Lower leg skin (tissue), 4 donors: ENCODE measurements at regions not wholly inside any gene's neighbourhood (a gene's known extent, or its start where the extent isn't known, plus 50 kb on each side); places are given as distances from the start of the nearest gene placed in this dataset.

Experiments
- DNase-seq, 2 donors: peaks; one replicate each; pipeline ENCODE4 v3.0.0-alpha.2; 2019; ENCODE audit warnings: low spot score in 2 of 2
- H3K4me3 ChIP-seq: fragments of 200-600 bp; sonication (generic); 2 replicates; pipeline ENCODE4 v1.5.1; 2017; ENCODE audit warnings: mild to moderate bottlenecking, low read depth; ENCODE audit not compliant: poor library complexity, severe bottlenecking
- POLR2A ChIP-seq, 2 donors: fragments of 450-650 bp; IDR thresholded peaks; one replicate each; pipeline ENCODE4 v1.6.1; 2016 to 2017; ENCODE audit warnings: antibody characterized with exemption in 2 of 2, mild to moderate bottlenecking in 1 of 2, moderate library complexity in 1 of 2
- WGBS, 2 donors: methylation state at CpG; one replicate each; pipeline ENCODE4 v1.1.5; 2018; 5-methylcytosine and 5-hydroxymethylcytosine counted together
- intact Hi-C: fragments of 100-400 bp; cut with DNase I; formaldehyde crosslinking; loops from one replicate; pipeline ENCODE4 v1.15.0; 2023; ENCODE audit warnings: low total_unique reads
- TF ChIP-seq, protein P1 (sequence below), 3 donors: fragments of 450-650 bp; IDR thresholded peaks; one replicate each; pipeline ENCODE4 v1.5.1; 2016; ENCODE audit warnings: antibody characterized with exemption in 3 of 3, mild to moderate bottlenecking in 3 of 3, moderate library complexity in 2 of 3

DNA sequence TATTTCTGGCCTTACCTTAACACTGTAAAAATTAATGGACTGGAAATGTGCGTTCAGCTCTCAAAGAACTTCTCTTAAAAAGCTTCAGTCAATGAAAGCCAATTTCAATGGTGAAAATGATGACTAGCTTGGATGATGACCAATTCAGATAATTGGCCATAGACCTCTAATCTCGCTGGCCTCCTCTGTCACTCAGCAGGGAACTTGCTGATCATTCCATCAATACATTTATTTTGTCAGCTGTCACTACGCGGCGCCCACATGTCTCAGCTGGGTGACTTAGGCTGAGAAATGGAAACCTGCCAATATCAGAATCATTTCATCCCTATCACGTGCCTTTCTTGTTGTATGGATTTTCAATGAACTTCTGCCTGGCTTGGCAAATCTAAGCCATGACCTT, 673.0 kb upstream of the AUTS2 start:
- no peak for DNase-seq
- 80 to 81% methylated on average over 6 of the region's 6 CpGs for WGBS, 2 donors
- H3K4me3 ChIP-seq, result no peak overlapping the region
- TF ChIP-seq, protein P1, sequence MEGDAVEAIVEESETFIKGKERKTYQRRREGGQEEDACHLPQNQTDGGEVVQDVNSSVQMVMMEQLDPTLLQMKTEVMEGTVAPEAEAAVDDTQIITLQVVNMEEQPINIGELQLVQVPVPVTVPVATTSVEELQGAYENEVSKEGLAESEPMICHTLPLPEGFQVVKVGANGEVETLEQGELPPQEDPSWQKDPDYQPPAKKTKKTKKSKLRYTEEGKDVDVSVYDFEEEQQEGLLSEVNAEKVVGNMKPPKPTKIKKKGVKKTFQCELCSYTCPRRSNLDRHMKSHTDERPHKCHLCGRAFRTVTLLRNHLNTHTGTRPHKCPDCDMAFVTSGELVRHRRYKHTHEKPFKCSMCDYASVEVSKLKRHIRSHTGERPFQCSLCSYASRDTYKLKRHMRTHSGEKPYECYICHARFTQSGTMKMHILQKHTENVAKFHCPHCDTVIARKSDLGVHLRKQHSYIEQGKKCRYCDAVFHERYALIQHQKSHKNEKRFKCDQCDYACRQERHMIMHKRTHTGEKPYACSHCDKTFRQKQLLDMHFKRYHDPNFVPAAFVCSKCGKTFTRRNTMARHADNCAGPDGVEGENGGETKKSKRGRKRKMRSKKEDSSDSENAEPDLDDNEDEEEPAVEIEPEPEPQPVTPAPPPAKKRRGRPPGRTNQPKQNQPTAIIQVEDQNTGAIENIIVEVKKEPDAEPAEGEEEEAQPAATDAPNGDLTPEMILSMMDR (IDR thresholded peaks at IDR 0.05), result no peak
- no peak for TF ChIP-seq POLR2A (IDR thresholded peaks at IDR 0.05)
- intact Hi-C loops, result no loop called here

DNA sequence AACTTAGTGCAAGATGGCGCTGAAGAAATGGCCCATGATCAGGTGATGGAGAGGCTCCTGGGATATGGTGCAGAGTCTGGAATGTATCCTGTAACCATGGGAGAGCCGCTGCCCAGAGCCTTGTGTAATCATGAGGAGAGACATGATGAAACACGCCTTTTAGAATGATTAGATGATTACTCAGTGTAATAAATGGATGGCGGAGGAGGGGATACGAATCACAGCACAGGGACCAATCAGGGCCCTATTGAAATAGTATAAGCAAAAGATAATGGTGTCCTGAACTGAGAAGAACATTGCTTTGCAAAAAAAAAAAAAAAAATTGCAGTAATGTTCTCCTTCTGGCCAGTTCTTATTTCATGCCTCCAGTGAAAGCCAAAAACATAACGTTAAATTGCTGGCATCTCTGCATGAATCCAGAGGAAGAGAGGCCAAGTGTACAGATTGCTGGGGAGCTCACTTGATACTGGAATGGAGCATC, 668.5 kb upstream of the AUTS2 start:
- H3K4me3 ChIP-seq, result no peak overlapping the region
- DNase-seq, result no peak
- TF ChIP-seq, protein P1 (IDR thresholded peaks at IDR 0.05), result no peak
- TF ChIP-seq POLR2A (IDR thresholded peaks at IDR 0.05), result no peak
- WGBS, 2 donors, result 48 to 51% methylated on average over 6 of the region's 6 CpGs
- intact Hi-C loops, result no loop called here

DNA sequence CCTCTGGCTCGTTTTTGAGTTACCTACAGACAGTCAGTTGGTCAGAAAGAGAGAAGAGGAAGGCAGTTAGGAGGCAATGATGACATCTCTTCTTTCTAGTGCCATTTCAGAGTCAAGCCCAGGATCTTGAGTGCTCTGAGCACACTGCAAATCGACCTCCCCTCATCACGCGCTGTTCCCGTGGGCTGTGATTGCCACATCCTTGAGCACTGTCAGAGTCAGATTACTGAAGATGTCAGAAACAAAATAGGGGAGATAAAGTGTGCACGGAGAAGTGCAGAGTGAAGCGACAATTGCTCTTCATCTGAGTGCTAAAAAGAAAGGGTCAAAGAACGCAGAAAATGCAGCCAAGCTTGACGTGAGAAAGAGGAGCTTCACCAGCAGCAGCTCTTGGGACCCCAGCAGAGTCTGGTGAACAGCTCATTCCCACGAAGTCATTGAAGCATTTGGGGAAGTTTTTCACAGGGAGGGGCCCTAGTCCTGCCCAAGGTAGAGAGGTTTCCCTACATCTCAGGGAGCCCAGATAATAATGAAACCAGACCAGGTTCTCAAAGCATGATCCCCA, 661.7 kb upstream of the AUTS2 start:
- DNase-seq, result no peak
- H3K4me3 ChIP-seq, result no peak overlapping the region
- intact Hi-C loops, result no loop called here
- 73 to 79% methylated on average over 10 of the region's 10 CpGs for WGBS, 2 donors
- TF ChIP-seq, protein P1 (IDR thresholded peaks at IDR 0.05), result no peak
- TF ChIP-seq POLR2A (IDR thresholded peaks at IDR 0.05), result no peak

DNA sequence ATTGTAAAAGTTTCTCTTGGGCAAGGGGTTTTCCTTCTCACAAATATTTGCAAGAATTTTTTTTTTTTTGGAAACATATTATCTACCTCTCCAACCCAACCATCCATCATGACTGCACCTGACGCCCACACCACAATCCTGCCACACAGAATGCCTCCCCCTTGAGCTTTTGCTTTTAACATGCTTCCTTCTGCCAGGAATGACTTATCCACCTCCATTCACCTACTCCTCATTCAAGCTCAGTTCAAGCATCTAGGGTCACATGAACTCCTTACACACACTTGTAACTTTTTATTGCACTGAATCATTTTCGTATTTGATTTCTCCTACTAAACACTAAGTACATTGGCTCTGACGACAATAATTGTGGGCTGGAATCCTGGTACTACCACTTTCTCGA, 660.1 kb upstream of the AUTS2 start:
- WGBS, 2 donors, result 53 to 58% methylated on average over 4 of the region's 4 CpGs
- no peak for DNase-seq
- H3K4me3 ChIP-seq, result no peak overlapping the region
- intact Hi-C loops, result no loop called here
- TF ChIP-seq, protein P1 (IDR thresholded peaks at IDR 0.05), result no peak
- TF ChIP-seq POLR2A (IDR thresholded peaks at IDR 0.05), result no peak

DNA sequence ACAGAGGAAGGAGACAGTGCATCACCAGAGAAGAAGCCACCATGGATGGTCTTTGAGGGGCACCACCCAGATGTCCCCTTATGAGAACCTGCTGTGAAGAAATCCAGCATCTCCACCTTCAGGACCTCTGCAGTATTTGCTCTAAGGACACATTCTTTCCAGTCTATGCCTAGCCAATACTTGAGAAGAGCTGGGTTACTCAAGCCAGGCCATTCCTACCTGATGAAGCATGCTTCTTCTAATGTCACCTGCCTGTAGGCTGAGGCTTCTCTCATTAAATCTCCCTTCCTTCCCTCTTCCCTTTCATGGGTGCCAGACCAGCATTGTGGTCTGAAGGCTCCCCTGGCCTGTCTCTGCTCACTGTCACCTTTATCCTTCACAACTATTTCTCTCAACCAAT, 654.5 kb upstream of the AUTS2 start:
- no peak overlapping the region for H3K4me3 ChIP-seq
- no peak for TF ChIP-seq POLR2A (IDR thresholded peaks at IDR 0.05)
- TF ChIP-seq, protein P1 (IDR thresholded peaks at IDR 0.05), result no peak
- no peak for DNase-seq
- intact Hi-C loops, result no loop called here

DNA sequence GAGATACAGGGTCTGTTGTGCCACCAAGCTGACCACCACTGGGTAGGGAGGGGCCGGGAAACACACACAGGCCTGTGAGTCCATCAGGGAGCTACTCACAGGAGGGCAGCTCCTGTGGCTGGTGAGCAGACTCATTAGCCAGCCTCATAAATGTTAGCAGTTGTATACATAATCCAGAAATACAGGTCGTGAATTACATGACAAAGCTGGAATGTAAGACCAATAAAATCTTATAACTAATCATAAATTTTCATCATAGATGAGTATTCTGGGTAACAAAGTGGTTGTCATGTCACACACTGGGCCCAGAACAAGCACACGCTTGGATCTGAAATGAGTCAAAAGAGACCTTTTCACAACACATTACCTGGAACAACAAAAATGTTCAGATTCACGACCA, 642.6 kb upstream of the AUTS2 start:
- 68 to 74% methylated on average over 4 of the region's 4 CpGs for WGBS, 2 donors
- H3K4me3 ChIP-seq, result no peak overlapping the region
- no peak for TF ChIP-seq POLR2A (IDR thresholded peaks at IDR 0.05)
- TF ChIP-seq, protein P1 (IDR thresholded peaks at IDR 0.05), result no peak
- no peak for DNase-seq
- intact Hi-C loops, result no loop called here
